ENCODE measurements at regions not wholly inside any gene's neighbourhood (a gene's known extent, or its start where the extent isn't known, plus 50 kb on each side); places are given as distances from the start of the nearest gene placed in this dataset.

DNA sequence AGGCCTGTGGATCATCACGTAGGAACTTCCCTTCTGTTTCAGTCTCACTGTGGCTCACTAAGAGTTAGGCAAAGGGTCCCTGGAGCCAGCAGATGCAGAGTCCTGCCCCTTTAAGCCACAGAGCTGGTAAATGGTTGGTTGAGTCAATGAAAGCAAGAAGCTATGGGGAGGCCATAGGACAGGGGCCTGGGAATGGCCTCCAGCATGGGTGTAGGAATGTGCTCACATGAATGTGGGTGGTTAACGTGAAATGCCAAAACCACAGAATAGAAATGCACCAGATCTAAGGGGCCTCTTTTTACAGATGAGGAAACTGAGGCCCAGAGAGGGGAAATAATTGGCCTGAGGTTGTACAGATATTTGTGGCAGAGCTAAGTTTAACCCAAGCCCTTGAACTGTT, 150.3 kb downstream of the TLE3 start:
- no peak overlapping the region for H3K27ac ChIP-seq
- no peak for ATAC-seq
- no peak for DNase-seq (ENCODE audit: low read depth in 1 of 2, low spot score in 1 of 2)
- no peaks in the 10 kb centered on the region for H3K9me3 ChIP-seq
- ChIA-PET POLR2A (no interaction called here), CTCF (interaction anchor here (0.7 to 1.2 kb wide), 4 partner anchors 11 to 39 kb away, joined by 3 to 4 read pairs (median 3); no protein-coding TSS in a partner anchor)
- 78% methylated on average over 2 of the region's 2 CpGs for WGBS (ENCODE audit: missing lambda C conversion rate)
- no peaks in the 10 kb centered on the region for H3K4me1 ChIP-seq
- FAIRE-seq, result no peak
- no peak overlapping the region for H3K4me3 ChIP-seq
- TF ChIP-seq, protein P1, sequence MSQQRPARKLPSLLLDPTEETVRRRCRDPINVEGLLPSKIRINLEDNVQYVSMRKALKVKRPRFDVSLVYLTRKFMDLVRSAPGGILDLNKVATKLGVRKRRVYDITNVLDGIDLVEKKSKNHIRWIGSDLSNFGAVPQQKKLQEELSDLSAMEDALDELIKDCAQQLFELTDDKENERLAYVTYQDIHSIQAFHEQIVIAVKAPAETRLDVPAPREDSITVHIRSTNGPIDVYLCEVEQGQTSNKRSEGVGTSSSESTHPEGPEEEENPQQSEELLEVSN (IDR thresholded peaks at IDR 0.05; ENCODE audit: borderline replicate concordance, low read depth), result no peak
- TF ChIP-seq, protein P2, sequence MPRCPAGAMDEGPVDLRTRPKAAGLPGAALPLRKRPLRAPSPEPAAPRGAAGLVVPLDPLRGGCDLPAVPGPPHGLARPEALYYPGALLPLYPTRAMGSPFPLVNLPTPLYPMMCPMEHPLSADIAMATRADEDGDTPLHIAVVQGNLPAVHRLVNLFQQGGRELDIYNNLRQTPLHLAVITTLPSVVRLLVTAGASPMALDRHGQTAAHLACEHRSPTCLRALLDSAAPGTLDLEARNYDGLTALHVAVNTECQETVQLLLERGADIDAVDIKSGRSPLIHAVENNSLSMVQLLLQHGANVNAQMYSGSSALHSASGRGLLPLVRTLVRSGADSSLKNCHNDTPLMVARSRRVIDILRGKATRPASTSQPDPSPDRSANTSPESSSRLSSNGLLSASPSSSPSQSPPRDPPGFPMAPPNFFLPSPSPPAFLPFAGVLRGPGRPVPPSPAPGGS (IDR thresholded peaks at IDR 0.05), result no peak
- TF ChIP-seq FOSL2 (IDR thresholded peaks at IDR 0.05) (no peak), FOSL2 (CRISPR knock-in tag; IDR thresholded peaks at IDR 0.05) (no peak), MAFK (IDR thresholded peaks at IDR 0.05; ENCODE audit: partially characterized antibody) (no peak), RNF2 (IDR thresholded peaks at IDR 0.05; ENCODE audit: borderline replicate concordance, low read depth) (no peak), CHD2 (IDR thresholded peaks at IDR 0.05; ENCODE audit: low read length, partially characterized antibody) (no peak), FOXS1 (CRISPR knock-in tag; IDR thresholded peaks at IDR 0.05) (no peak), KDM1A (IDR thresholded peaks at IDR 0.05; ENCODE audit: low read depth) (no peak), NR3C1 (IDR thresholded peaks at IDR 0.05) (no peak), ZC3H11A (IDR thresholded peaks at IDR 0.05) (no peak), RCOR1 (IDR thresholded peaks at IDR 0.05; ENCODE audit: low read depth, low read length) (no peak)
- TF ChIP-seq, protein P3, sequence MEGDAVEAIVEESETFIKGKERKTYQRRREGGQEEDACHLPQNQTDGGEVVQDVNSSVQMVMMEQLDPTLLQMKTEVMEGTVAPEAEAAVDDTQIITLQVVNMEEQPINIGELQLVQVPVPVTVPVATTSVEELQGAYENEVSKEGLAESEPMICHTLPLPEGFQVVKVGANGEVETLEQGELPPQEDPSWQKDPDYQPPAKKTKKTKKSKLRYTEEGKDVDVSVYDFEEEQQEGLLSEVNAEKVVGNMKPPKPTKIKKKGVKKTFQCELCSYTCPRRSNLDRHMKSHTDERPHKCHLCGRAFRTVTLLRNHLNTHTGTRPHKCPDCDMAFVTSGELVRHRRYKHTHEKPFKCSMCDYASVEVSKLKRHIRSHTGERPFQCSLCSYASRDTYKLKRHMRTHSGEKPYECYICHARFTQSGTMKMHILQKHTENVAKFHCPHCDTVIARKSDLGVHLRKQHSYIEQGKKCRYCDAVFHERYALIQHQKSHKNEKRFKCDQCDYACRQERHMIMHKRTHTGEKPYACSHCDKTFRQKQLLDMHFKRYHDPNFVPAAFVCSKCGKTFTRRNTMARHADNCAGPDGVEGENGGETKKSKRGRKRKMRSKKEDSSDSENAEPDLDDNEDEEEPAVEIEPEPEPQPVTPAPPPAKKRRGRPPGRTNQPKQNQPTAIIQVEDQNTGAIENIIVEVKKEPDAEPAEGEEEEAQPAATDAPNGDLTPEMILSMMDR (IDR thresholded peaks at IDR 0.05), result no peak
- H3K4me2 ChIP-seq, result no peak overlapping the region

DNA sequence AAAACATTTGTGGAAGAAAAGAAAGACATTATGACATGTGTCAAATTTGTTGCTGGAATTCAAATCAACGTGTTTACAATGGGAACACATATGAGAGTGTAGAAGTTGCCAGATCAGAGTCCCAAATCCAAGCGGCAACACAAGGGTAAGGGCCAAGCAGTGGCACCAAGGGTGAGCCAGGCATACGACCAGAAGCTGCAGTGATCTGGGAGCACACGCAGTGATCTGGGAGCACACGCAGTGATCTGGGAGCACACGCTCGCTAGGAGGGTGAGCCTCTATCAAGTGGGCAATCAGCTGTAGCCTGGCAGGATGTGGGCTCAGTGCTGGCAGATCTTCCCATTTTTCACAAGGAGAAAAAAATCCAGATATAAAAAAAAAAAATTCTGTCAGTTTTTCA, 148.2 kb downstream of the TLE3 start:
- CTCF ChIA-PET, result no interaction called here

DNA sequence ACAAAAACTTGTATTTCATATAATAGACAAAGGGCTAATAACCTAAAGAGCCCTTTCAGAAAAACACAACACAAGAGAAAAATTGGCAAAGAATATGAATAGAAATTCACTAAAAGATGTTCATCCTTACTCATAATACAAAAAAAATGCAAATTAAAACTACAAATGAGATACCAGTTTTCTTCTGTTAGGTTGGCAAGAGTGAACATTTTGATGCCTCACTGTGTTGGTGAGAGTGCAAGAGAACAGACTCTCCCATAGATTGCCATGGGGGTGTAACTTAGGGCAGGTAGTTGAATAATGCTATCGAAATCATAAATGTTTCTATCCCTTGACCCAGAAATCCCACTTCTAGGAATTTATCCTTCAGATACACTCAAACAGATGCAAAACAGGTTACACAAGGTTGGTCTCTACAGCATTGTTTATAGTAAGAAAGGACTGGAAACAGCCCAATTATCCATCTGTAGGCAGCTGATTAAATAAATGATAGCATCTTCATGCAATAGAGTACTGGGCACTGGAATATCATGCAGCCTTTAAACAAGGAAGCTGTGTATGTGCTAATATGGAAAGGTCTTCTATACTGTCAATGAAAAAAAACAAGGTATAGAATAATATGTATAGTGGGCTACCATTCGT, 146.3 kb downstream of the TLE3 start:
- no peak for TF ChIP-seq HOXA7 (CRISPR knock-in tag; IDR thresholded peaks at IDR 0.05)
- no peak for TF ChIP-seq CBX8 (IDR thresholded peaks at IDR 0.05)
- no peak for TF ChIP-seq RAD21 (conservative IDR thresholded peaks at IDR 0.05 in 1 of 2, IDR thresholded peaks at IDR 0.05 in 1 of 2)
- TF ChIP-seq FOSB (CRISPR knock-in tag; IDR thresholded peaks at IDR 0.05), result no peak
- no peak overlapping the region for H3K4me2 ChIP-seq
- H3K27ac ChIP-seq, result no peak overlapping the region
- DNase-seq (ENCODE audit: low read depth in 1 of 2, low spot score in 1 of 2) (no peak), FAIRE-seq (peak; percentile 18), ATAC-seq (no peak)
- no peaks in the 10 kb centered on the region for H3K9me3 ChIP-seq
- WGBS (ENCODE audit: missing lambda C conversion rate), result 21% methylated on average over 2 of the region's 2 CpGs
- no peak overlapping the region for H3K4me3 ChIP-seq
- no peaks in the 10 kb centered on the region for H3K4me1 ChIP-seq
- CTCF ChIA-PET, result interaction anchor here (0.5 to 1.3 kb wide), 4 partner anchors 19 to 488 kb away, joined by 3 to 4 read pairs (median 4); no protein-coding TSS in a partner anchor
- POLR2A ChIA-PET, result no interaction called here

More for the DNA sequence above, 148.2 kb downstream of the TLE3 start:
- H3K4me1 ChIP-seq, result no peaks in the 10 kb centered on the region
- H3K9me3 ChIP-seq, result no peaks in the 10 kb centered on the region
- POLR2A ChIA-PET, result no interaction called here
- no peak for TF ChIP-seq EHMT2 (IDR thresholded peaks at IDR 0.05; ENCODE audit: low read depth)
- WGBS (ENCODE audit: missing lambda C conversion rate), result 65% methylated on average over 7 of the region's 7 CpGs
- ATAC-seq, result no peak
- DNase-seq (ENCODE audit: low read depth in 1 of 2, low spot score in 1 of 2), result no peak
- no peak overlapping the region for H3K27ac ChIP-seq
- H3K4me2 ChIP-seq, result no peak overlapping the region
- no peak overlapping the region for H3K4me3 ChIP-seq
- FAIRE-seq, result no peak
